ENCODE measurements at regions not wholly inside any gene's neighbourhood (a gene's known extent, or its start where the extent isn't known, plus 50 kb on each side); places are given as distances from the start of the nearest gene placed in this dataset.

DNA sequence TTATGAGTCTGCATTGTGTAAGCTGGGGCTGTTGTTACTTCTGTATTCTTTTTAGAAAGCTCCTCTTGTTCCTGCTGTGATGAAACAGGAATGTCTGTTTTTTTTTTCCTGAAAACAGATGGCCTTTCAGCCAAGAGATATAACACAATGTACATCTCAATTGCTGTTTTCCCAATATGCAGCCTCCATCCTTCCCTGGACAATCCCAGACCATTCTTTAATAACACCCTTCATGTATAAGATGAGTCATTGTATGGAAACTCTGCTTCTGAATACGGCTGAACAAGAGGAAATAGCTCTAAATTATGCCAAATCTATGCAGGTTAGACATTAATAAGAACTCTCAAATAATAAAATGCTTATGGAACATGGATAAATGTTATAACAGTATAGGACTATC lies 60.2 kb upstream of the LRRC4C start:
- Histone ChIP-seq H3K4me3 (no peak overlapping the region), H3K36me3 (no peaks in the 10 kb centered on the region)
- no peak for TF ChIP-seq CTCF (IDR thresholded peaks at IDR 0.05)
- no peak for TF ChIP-seq POLR2A (IDR thresholded peaks at IDR 0.05)
- no peak for TF ChIP-seq EP300 (IDR thresholded peaks at IDR 0.05)

GRCh38 chr11:41522391-41522790 lies 62.9 kb upstream of the LRRC4C start:
- Histone ChIP-seq H3K36me3 (no peaks in the 10 kb centered on the region), H3K27me3 (no peaks in the 10 kb centered on the region), H3K4me1 (no peaks in the 10 kb centered on the region), H3K27ac (no peak overlapping the region), H3K4me3 (no peak overlapping the region), H3K9me3 (no peaks in the 10 kb centered on the region)
- DNase-seq (ENCODE audit: low spot score in 2 of 2): no peak
- TF ChIP-seq EP300 (IDR thresholded peaks at IDR 0.05): no peak
- no peak for TF ChIP-seq POLR2AphosphoS5 (IDR thresholded peaks at IDR 0.05)
- TF ChIP-seq POLR2A (IDR thresholded peaks at IDR 0.05): no peak
- TF ChIP-seq CTCF (IDR thresholded peaks at IDR 0.05): no peak

More for the DNA sequence above, 60.2 kb upstream of the LRRC4C start:
- Histone ChIP-seq H3K4me1 (no peaks in the 10 kb centered on the region), H3K27me3 (no peaks in the 10 kb centered on the region), H3K9me3 (no peaks in the 10 kb centered on the region), H3K27ac (no peak overlapping the region)
- WGBS: 58% methylated on average over 1 of the region's 1 CpG
- DNase-seq (ENCODE audit: low spot score in 2 of 2): no peak

DNA sequence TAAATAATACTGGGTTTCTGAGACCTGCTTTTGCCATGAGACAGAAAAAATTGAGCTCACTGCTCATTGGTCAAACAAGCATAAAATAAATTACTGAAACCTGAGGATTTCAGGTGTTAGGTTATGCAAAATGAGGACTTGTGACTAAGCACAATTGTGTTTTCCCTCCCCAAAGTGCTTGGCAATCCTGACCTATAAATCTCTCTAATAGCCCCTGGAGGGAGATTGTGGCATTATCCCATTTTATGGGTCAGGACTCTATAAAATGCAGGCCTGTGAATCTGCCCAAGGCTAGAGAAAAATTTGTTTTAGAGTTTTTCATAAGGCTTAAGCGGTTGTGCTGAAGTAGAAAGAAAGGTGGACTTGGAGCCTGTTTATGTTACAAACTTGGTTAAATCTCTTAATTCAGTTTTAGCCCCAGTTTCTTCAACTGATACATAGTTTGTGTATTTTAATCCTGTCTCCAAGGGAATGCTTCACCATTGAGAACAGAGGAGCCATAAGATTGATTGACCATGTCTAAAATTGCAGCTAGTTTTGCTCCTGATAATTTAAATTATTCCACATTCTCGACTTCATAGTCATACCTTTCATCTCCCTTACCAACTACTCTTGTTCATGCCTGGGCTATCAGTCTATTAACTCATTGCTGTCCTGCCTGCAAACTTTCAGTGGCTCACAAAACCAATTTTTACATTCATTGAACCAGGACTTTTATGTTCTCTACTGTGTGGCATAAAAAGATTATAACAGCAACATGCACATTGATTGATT lies 63.6 kb upstream of the LRRC4C start:
- WGBS: 47% methylated on average over 2 of the region's 2 CpGs
- H3K4me3 ChIP-seq: no peak overlapping the region
- H3K9me3 ChIP-seq: no peaks in the 10 kb centered on the region
- no peak for DNase-seq (ENCODE audit: low spot score in 2 of 2)
- no peaks in the 10 kb centered on the region for H3K4me1 ChIP-seq
- H3K27ac ChIP-seq: no peak overlapping the region
- no peaks in the 10 kb centered on the region for H3K27me3 ChIP-seq
- no peaks in the 10 kb centered on the region for H3K36me3 ChIP-seq
- TF ChIP-seq POLR2AphosphoS5 (IDR thresholded peaks at IDR 0.05): no peak
- no peak for TF ChIP-seq POLR2A (IDR thresholded peaks at IDR 0.05)
- TF ChIP-seq CTCF (IDR thresholded peaks at IDR 0.05): no peak
- no peak for TF ChIP-seq EP300 (IDR thresholded peaks at IDR 0.05)

DNA sequence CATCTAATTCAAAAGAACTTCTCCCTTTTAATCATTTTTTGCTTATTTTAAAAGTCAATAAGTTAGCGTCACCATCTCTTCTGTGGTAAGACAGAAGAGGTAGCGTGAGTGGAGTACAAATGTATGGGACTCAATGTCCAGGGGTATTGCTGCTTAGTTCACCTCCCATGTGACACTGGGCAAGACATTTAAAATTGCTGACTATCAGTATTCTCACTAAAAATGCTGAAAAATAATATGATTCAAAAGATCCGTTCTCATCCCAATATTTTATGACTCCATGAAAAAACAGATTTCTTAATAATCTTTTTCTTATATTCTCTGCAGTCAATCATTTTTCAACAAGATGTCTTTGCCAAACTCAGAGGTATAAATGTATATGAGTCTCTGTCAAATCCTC lies 68.1 kb upstream of the LRRC4C start:
- WGBS: 85% methylated on average over 3 of the region's 3 CpGs
- no peaks in the 10 kb centered on the region for H3K27me3 ChIP-seq
- no peak overlapping the region for H3K4me3 ChIP-seq
- no peak for DNase-seq (ENCODE audit: low spot score in 2 of 2)
- H3K9me3 ChIP-seq: no peaks in the 10 kb centered on the region
- TF ChIP-seq POLR2A (IDR thresholded peaks at IDR 0.05) (no peak), CTCF (IDR thresholded peaks at IDR 0.05) (no peak), EP300 (IDR thresholded peaks at IDR 0.05) (no peak), POLR2AphosphoS5 (IDR thresholded peaks at IDR 0.05) (no peak)
- no peaks in the 10 kb centered on the region for H3K36me3 ChIP-seq
- H3K27ac ChIP-seq: no peak overlapping the region
- H3K4me1 ChIP-seq: no peaks in the 10 kb centered on the region

- Histone ChIP-seq H3K4me1 (peaks cover 13% of the 10 kb centered on the region), H3K27me3 (no peaks in the 10 kb centered on the region), H3K36me3 (no peaks in the 10 kb centered on the region), H3K9me3 (no peaks in the 10 kb centered on the region), H3K4me3 (no peak overlapping the region), H3K27ac (no peak overlapping the region)
- no peak for DNase-seq (ENCODE audit: low spot score in 2 of 2)
- 97% methylated on average over 7 of the region's 7 CpGs for WGBS
- TF ChIP-seq EP300 (IDR thresholded peaks at IDR 0.05): no peak
- no peak for TF ChIP-seq CTCF (IDR thresholded peaks at IDR 0.05)
- TF ChIP-seq POLR2AphosphoS5 (IDR thresholded peaks at IDR 0.05): no peak
- TF ChIP-seq POLR2A (IDR thresholded peaks at IDR 0.05): no peak
Observed at GRCh38 chr11:41532413-41532812, 73.0 kb upstream of the LRRC4C start.

Measured in suprapubic skin (tissue), 4 donors.